AML-193 (cell line): ENCODE measurements at regions not wholly inside any gene's neighbourhood (a gene's known extent, or its start where the extent isn't known, plus 50 kb on each side); places are given as distances from the start of the nearest gene placed in this dataset.

Experiments
- DNase-seq, 2 experiments: peaks; one replicate each; lab custom pipeline; 2025; lab: John Stamatoyannopoulos, UW

DNA sequence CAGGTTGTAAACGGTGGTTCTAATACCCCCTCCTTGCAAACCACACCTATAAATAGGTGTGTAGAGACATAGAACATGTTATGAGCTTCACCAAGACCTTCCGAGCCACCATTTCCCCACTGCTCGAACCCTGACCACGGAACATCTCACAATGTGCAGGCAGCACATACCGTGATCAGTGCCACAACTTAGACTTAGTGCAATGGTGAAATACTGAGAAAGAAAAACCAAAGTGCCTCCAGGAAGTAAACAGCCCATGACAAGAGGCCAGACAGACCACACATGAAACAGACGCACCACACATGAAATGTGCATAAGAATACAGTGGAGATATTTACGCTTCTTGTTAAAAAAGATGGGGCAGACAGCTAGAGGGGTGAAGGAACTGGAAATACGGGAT lies 166.9 kb upstream of the CCND2 start:
- no peak for DNase-seq

DNA sequence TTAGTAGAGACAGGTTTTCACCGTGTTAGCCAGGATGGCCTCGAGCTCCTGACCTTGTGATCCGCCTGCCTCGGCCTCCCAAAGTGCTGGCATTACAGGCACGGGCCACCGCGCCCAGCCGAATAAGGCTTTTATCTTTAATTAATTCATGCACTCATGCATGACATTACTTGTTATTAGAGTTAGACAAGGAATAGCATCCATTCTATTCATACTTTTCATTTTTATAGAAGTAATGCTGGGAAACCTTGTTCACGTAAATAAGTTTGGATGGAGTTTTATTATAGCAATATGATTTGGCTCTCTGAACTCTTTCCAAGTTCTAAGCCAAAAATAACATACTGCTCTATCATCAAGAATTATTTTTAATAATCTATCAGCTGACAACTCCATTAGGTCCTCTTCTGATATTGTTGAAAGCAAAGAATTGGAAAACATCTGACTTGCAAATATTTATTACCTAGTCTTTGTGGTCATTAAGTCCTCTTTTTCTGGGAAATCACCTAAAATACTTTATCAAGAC lies 168.8 kb upstream of the CCND2 start:
- no peak for DNase-seq

DNA sequence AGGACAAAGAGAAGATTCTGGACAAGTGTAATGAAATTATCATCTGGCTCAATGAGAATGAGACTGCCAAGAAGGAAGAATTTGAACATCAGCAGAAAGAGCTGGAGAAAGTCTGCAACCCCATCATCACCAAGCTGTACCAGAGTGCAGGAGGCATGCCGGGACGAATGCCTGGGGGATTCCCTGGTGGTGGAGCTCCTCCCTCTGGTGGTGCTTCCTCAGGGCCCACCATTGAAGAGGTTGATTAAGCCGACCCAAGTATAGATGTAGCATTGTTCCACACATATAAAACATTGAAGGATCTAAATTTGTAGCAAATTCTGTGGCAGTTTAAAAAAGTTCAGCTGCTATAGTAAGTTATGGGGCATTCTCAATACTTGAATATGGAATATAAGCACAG lies 174.3 kb upstream of the CCND2 start:
- DNase-seq = no peak

DNA sequence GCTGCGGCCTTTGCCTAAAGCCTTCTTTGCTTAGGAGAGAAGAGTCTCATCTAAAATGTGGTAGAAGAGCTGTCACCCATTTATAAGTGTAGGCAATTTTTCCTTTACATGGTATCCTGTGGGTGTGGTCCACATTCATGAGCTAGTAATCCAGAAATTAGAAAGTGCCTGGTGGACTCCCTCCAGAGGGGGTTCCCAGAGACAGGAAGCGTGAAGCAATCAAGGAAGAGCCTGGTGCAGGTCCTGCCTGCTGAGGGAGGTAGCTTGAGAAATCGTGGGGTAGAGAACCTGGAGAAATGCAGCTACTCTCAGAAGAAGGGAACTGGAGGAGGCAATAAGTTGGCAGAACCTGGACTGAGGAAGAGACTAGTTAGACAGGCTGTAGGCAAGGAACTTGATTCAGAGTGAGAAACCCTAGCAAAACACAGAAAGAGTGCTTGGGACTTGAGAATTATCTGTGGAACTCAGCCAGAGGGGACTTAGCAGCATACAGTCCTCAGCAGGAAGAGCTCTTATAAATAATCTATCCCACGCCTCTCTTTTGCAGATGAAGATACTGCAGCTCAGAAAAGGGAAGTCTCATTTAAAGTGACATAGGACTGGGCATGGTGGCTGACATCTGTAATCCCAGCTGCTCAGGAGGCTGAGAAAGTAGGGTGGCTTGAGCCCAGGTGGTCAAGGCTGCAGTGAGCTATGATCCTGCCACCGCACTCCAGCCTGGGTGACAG lies 182.4 kb upstream of the CCND2 start:
- DNase-seq = peak; percentile 4 to 11

DNA sequence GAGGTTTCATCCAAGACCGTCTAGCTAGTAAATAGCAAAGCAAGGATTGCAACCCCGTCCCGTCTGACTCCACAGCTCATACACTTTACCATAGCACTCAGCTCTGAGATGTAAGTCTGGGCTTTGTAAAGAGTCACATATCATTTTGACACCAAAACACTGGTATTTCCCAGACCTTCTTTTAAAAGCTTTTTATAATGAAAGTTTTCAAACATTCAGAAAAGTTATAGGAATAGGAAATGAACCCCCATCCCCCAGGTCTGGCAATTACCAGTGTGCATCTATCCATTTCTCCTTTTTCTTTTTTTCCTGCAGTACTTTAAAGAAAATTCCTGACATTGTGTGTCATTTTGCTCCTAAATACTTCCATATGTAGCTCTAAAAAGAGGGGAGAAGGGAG lies 183.6 kb upstream of the CCND2 start:
- DNase-seq = no peak

DNA sequence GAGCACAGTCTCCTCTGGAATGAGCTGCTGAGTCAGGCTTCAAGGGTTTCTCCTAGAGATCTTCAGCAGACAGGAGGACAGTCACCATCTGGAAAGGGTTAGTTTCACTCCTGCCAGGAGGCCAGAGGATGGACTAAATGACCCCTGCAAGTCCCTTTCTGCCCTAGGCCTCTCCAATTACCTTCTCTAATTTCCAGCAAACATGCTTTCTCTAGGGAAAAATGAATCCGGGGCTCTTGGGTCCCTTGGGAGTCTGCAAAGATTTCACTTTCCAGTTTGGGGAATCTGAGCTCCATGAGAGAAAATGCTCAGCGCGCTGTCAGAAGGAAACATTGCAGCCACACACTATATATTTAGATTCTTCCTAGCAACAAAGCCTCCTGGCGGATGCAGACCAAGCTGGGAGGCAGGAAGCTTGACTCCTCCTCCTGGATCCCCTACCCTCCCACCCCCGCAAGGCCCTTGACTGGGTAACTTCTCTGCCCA lies 184.4 kb upstream of the CCND2 start:
- no peak for DNase-seq

DNA sequence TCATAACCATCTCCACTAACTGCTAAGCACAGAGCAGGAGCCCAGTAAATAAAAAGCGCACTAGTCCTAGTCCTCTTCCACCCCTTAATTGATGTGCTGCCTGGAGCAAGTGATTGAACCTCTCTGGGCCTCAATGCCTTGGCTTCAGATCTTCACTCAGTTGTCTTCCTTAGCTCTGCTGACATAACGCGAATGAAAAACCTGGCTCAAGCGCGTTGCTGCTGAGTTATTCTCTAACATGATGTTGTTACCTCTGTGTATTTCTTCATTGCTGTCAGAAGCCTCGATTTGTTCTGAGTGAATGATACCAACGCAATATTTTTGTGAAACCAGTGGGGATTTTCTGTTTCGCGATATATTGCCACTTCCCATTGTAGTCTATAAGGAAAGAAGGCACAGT lies 185.1 kb upstream of the CCND2 start:
- DNase-seq = no peak

DNA sequence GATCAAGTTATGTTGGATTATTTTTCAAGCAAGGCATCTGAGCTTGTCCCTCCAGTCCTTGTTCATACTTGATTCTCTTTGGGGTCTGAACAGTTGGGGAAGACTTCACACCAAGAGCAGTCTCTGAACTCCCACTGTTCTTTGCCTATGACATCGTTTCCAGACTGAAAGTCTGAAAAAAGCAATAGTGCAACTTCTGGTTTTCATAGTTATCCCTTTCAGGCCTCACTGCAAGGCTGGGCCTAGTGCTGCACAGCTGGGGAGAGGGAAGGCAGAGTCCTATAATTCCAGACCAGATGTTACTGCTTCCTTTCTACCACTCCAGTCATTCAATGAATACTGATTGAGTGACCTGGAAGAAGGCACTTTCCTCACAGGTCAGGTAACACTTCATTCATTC lies 187.1 kb upstream of the CCND2 start:
- no peak for DNase-seq

DNA sequence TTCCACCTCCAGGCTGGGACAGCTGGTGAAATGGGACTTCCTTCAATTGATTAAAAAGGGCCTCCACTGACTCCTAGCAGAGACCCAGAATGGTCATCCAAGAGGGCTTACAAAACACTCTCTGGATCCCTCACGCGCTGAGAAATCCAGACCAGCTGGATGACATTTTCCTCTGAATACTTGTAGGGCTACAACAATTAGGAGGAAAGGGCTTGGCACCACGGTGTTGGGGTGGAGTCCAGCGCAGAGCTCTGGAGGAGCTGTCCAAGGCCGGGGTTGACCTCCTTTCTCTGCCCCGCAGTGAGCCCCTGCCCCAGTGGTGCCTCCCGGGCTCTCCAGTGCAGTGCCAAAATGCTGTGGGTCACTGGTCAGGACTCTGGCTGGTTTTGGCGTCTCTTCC lies 189.0 kb upstream of the CCND2 start:
- no peak for DNase-seq

DNA sequence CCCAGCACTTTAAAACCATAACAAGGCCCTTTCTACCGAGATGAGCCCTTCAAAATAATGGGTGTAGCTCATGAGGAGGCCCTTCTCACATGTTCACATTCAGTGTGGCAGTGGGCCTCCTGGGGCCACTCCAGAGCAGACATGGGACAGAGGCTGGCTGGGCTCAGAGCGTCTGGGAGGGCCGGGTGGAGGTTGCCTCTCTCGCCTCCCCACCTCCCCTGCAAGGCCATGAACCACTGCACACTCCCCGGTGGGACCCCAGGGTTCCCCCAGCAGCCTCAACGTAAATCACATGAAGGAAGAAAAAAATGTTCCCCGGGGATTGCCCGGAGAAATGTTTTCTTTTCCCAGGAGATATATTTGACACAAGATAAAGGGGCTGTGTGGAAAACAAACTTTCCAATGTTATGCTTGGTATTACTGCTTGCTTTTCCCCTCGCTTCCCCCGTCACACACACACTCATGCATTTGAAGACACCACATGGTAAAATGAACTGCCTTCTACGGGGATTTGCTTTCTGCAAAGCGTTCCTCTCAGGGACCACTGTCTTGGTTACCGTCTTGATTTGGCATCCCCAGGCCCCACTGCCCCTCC lies 190.7 kb upstream of the CCND2 start:
- no peak for DNase-seq

DNA sequence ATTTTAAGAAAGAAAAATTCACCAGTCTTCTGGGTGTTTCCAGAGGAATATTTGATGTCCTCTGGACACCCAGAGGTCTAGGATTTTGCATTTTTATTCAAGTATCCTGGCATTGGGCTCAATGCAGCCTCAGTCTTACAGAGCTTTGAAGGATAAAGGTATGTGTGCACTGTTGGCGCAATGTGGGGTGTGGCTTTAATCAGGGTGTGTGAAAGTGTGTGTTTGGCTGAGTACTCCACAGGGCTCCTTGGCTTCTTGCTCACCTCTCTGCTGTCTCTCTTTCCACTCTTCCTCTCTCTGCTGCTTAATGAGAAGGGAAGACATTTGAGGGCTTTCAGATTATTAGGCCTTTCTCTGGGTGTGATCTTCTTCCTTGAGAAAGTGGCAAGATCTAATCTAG lies 193.3 kb upstream of the CCND2 start:
- no peak for DNase-seq

DNA sequence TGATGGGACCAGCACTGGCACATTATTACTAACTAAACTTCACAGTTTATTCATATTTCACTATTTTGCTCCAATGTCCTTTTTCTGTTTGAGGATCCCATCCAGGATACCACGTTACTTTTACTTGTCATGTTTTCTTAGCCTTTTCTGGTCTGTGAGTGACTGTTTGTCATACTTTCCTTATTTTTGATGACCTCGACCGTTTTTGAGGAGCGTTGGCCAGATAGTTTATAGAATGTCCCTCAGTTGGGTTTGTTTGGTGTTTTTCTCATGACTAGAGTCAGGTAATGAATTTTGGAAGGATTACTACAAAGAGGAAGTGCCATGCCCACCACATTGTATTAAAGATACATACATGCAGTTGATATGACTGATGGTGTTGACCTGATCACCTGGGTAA lies 199.4 kb upstream of the CCND2 start:
- DNase-seq = no peak

DNA sequence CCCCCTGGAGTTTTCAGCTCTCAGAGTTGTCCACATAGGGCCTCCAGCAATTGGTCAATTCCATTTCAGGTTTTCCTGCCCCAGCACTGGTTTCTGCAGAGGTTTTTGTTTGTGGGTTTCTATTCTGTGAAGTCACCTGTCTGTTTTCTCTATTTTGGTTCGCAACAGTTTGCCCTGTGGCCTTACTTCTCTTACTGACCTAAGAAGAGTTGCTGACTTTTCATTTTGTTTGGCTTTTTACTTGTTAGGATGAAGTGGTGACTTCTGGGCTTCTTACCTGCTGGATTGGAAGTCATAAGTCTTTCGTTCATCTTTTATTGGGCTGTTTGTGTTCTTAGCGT lies 196.4 kb upstream of the PARP11 start:
- DNase-seq = no peak

DNA sequence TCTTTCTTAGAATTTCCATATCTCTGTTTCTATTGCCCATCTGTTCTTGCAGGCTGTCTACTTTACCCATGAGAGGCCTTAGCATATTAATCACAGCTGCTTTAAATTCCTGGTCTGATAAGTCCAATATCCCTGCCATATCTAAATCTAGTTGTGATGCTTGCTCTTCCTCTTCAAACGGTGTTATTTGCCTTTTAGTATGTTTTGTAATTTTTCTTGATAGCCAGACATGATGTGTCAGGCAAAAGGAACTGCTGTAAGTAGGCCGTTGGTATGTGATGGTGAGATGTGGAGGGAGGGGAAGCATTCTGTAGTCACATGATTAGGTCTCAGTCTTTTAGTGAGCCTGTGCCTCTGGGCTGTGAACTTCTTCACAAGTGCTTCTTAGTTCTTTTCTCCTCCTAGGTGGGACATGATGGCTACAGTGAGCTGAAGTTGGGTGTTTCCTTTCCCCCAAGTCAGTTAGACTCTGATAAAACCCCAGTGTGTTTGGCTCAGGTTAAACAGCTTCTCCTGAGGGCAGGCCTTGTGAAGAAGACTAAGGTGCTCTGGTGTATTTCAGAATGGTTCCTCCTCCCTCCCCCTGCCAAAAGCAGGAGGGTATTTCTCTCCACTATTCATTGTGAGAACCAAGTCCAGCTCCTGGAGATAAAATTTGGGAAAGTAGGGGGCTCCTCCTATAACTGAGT lies 195.9 kb upstream of the PARP11 start:
- no peak for DNase-seq

DNA sequence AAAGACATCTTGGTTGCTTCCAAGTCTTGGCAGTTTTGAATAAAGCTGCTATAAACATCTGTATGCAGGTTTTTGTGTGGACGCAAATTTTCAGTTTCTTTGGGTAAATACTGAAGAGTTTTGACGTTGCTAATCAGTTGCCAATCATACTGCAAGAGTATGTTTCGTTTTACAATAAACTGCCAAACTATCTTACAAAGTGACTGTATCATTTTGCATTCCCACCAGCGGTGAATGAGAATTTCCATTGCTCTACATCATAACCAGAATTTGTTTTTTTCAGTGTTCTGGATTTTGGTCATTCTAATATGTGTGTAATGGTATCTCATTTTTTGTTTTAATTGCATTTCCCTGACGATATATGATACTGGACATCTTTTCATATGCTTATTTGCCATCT lies 190.8 kb upstream of the PARP11 start:
- no peak for DNase-seq

DNA sequence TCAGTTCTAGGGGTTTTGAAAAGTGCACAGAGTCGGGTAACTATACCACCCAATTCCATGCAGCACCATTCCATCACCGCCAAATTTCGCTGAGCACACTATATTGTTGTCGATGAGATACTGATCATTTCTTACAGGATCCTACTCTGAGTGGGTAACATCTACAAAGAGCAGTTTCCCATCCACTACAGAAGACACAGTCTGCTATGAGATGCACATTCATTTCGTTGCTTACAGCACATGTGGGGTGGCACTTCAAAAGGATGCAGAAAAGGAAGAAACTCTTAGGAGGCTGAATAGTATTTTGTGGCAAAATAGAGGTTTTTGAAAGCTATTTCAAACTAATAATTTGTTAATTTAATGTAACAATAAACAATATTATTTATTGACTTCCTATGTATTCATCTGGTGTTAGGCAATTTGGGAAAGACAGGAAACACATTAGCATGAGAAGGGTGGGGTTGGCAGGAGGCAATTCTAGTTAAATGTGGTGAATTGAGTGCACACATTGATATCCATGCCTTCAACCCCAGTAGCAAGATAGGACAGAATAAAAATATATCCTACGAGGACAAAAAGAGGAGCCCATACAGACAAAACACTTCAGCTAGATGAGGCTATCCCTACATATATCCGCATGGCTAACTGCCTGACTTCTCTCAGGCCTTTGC lies 186.8 kb upstream of the PARP11 start:
- DNase-seq = no peak

DNA sequence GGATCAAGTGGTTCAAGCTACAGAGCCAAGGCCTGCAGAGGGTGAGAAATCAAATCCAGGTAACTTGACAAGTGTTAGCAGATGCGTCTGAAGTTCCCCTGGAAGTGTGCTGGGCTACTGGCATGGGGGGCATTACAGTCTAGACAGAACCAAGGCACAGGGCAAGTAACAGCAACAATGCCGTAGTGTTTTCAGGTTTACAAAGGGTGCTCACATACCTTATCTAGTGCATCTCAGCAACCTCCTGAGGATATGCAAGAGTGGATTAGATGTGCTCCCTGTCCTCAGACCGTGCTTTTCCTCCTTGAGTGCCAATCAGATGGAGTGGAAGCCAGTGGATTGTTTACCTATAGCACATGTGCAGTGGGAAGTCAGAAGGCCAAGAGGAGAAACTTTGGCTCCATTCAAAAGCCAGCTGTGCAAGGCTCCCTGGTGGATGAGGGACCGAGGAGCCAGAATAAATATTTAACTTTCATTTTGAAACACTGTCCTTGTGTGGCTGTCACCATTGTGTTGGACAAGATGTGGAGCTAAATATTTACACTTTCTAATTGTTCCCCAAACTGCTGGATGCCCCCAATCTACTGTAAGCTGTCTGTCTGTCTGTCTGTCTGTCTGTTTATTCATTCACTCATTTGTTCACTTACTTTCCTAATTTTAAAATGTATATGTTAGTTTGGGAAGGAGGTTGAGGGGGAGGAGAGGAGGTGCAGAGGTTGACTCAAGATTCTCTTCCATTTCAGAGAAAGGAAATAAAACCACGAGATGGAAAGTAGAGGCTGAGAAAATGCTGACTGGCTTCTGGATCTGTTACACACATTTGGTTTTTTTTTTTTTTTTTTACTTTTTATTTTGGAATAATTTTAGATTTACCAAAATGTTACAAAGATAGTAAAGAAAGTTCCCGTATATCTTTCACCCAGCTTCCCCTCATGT lies 184.0 kb upstream of the PARP11 start:
- no peak for DNase-seq

DNA sequence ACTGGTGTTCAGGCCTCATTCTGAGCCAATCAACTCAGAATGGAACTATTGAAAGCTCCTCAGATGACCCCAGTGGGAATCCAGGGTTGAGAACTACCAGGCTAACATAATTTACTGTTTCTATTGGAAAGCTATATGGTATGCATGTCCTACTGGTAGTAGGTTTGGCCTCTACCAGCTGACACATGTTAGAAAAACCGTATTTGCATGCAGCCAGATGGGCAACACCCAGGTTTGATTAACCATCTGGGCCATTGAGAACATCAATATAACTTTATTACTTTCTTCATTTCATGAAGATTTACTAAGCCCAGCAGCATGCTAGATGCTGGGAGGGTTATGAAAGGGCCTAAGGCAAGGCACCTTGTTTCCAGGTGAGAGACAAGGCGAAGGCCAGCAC lies 181.4 kb upstream of the PARP11 start:
- DNase-seq = no peak

DNA sequence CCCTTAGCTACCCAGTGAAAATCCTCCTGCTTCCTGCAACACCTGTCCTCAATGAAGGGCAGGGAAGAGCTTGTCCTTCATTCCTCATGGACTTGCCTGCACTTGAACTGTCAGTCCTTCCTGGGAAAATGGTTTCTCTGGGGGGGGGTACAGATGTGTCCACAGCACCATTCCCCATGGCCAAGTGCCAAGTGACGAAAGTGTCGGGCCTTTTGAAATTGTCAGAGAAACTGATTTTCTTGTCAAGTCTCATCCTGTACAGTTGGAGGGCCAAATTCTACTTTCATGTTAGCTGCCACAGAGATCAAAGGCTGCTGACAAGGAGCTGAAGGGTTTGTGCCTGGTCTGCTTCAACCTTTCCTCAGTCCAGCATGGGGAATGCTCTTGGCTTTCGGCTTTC lies 179.5 kb upstream of the PARP11 start:
- DNase-seq = no peak

DNA sequence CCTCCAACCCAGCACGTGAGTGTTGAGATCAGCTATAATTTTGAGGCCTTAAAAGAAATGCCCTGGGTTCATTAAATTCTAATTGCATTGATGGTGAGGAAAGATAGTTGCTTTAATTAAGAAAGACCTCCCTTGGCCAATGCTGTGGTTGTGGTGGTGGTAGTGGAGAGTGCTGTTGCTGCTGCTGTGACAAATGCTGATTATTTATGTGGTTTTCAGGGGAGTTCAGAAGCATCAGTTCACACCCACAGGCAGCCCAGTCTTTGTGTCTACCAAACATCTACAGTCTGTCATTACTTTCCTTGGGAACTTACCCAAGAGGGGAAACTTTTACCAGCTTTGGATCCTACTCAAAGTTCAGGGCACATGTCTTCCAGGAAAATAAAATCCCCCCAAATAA lies 178.4 kb upstream of the PARP11 start:
- no peak for DNase-seq

DNA sequence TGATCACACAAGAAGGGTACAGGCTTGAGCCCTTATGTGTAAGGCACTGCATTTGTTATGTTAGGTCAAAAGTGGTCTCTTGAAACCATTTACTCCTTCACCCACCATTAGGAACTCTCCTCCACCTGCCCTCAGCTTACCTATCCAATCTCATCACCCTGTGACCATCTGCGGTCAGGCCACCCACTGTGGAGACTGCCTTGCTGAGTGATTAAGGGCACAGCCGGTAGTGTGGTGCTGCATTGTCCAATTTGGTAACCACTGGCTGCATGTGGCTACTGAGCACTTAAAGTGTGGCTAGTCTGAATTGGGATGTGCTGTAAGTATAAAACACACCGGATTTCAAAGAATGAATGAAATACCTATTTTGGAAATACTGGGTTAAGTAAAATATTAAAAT lies 177.1 kb upstream of the PARP11 start:
- DNase-seq = no peak
